A549 (cell line): ENCODE measurements at regions not wholly inside any gene's neighbourhood (a gene's known extent, or its start where the extent isn't known, plus 50 kb on each side); places are given as distances from the start of the nearest gene placed in this dataset.

Experiments
- ATAC-seq, 2 experiments: fragments of 200-7000 bp in 1 of 2; fragments of >200 bp in 1 of 2; cut with Nextera tagmentation in 1 of 2; cut with Tn5 transposase in 1 of 2; 3 replicates each; pipeline versions ENCODE4 v1.8.0 to v1.9.1; 2018 to 2020; ENCODE audit warnings: mild to moderate bottlenecking in 1 of 2, moderate library complexity in 1 of 2
- CTCF ChIA-PET: fragments of 300-600 bp; sonication (Branson Sonifier 250); formaldehyde crosslinking; extraction: SDS; loops from one replicate; lab custom pipeline; 2021; ENCODE audit warnings: antibody characterized with exemption, inconsistent platforms; lab: Yijun Ruan, JAX
- POLR2A ChIA-PET: fragments of 350-600 bp; formaldehyde crosslinking; extraction: SDS; loops from one replicate; lab custom pipeline; 2021; ENCODE audit warnings: antibody characterized with exemption, inconsistent platforms; lab: Yijun Ruan, JAX
- DNase-seq, 2 experiments: peaks; one replicate each; pipeline versions ENCODE4 v3.0.0 to v3.0.0-alpha.2; 2011 to 2016; ENCODE audit warnings: low read depth in 1 of 2, low spot score in 1 of 2
- FAIRE-seq: peaks from 2 replicates; lab custom pipeline; 2011; peaks lifted over from hg19 to GRCh38; lab: Jason Lieb, UNC
- H3K27ac ChIP-seq, 2 experiments: fragments of >200 bp; sonication (Bioruptor Twin); formaldehyde crosslinking; 3 replicates each; pipeline ENCODE4 v1.5.1; 2016 to 2017
- H3K4me1 ChIP-seq: fragments of >200 bp; sonication (Bioruptor Twin); formaldehyde crosslinking; 3 replicates; pipeline ENCODE4 v1.6.1; 2016
- H3K4me2 ChIP-seq: fragments of >200 bp; sonication (Bioruptor Twin); formaldehyde crosslinking; 3 replicates; pipeline ENCODE4 v1.6.1; 2016
- H3K4me3 ChIP-seq: fragments of >200 bp; sonication (Bioruptor Twin); formaldehyde crosslinking; 3 replicates; pipeline ENCODE4 v1.5.1; 2016
- H3K9me3 ChIP-seq: fragments of >200 bp; sonication (Bioruptor Twin); formaldehyde crosslinking; 3 replicates; pipeline ENCODE4 v1.6.1; 2016
- CBX2 ChIP-seq: fragments of 200-600 bp; sonication (generic); IDR thresholded peaks from 2 replicates; pipeline ENCODE4 v1.6.1; 2016; ENCODE audit warnings: low read depth, mild to moderate bottlenecking, borderline replicate concordance
- CBX8 ChIP-seq: fragments of 200-600 bp; sonication (generic); IDR thresholded peaks from 2 replicates; pipeline ENCODE4 v1.6.1; 2016
- CHD2 ChIP-seq: fragments of 150-350 bp; IDR thresholded peaks from 2 replicates; pipeline ENCODE4 v1.6.1; 2014; ENCODE audit warnings: low read length; ENCODE audit not compliant: partially characterized antibody
- EHF ChIP-seq: fragments of 250-450 bp; sonication (Bioruptor Pico); IDR thresholded peaks from 2 replicates; pipeline ENCODE4 v1.5.0; 2020; ENCODE audit warnings: mild to moderate bottlenecking
- EHMT2 ChIP-seq: fragments of 200-600 bp; sonication (generic); IDR thresholded peaks from 2 replicates; pipeline ENCODE4 v1.6.1; 2016; ENCODE audit warnings: antibody characterized with exemption, low read depth, mild to moderate bottlenecking, moderate library complexity
- FOSL2 ChIP-seq, 2 experiments: fragments of 450-650 bp in 1 of 2; fragments of >200 bp in 1 of 2; sonication (Bioruptor Twin) in 1 of 2; formaldehyde crosslinking; IDR thresholded peaks; 2 replicates each; pipeline versions ENCODE4 v1.5.0 to v1.6.1; 2016 to 2020; ENCODE audit warnings: mild to moderate bottlenecking in 1 of 2, moderate library complexity in 1 of 2
- FOXS1 ChIP-seq: fragments of 250-450 bp; sonication (Bioruptor Pico); IDR thresholded peaks from 2 replicates; pipeline ENCODE4 v1.5.0; 2020; ENCODE audit warnings: mild to moderate bottlenecking, moderate library complexity
- HOXB13 ChIP-seq: fragments of 250-450 bp; sonication (Bioruptor Pico); IDR thresholded peaks from 2 replicates; pipeline ENCODE4 v1.5.0; 2020; ENCODE audit warnings: low read depth, mild to moderate bottlenecking, moderate library complexity
- JUNB ChIP-seq: fragments of >200 bp; sonication (Bioruptor Twin); formaldehyde crosslinking; IDR thresholded peaks from 2 replicates; pipeline ENCODE4 v1.6.1; 2016
- MYC ChIP-seq: IDR thresholded peaks from 2 replicates; pipeline ENCODE4 v1.6.1; 2012; ENCODE audit warnings: mild to moderate bottlenecking, inconsistent platforms, low read length, improper control_type of control experiment, borderline replicate concordance
- NR3C1 ChIP-seq: fragments of >200 bp; sonication (Bioruptor Twin); formaldehyde crosslinking; IDR thresholded peaks from 3 replicates; pipeline ENCODE4 v1.6.1; 2017
- PBX3 ChIP-seq: IDR thresholded peaks from 2 replicates; pipeline ENCODE4 v1.6.1; 2012
- POLR2A ChIP-seq: IDR thresholded peaks from 2 replicates; pipeline ENCODE4 v1.6.1; 2012; ENCODE audit warnings: mild to moderate bottlenecking, low read length
- SMC3 ChIP-seq: fragments of >200 bp; sonication (Bioruptor Twin); formaldehyde crosslinking; IDR thresholded peaks from 3 replicates; pipeline ENCODE4 v1.6.1; 2018; ENCODE audit warnings: inconsistent platforms
- SREBF2 ChIP-seq: fragments of 450-650 bp; IDR thresholded peaks from 2 replicates; pipeline ENCODE4 v1.6.1; 2014; ENCODE audit warnings: mild to moderate bottlenecking, moderate library complexity
- TFCP2L1 ChIP-seq: fragments of 250-450 bp; sonication (Bioruptor Pico); IDR thresholded peaks from 2 replicates; pipeline ENCODE4 v1.5.0; 2021; ENCODE audit warnings: mild to moderate bottlenecking
- ZC3H11A ChIP-seq: fragments of 450-650 bp; IDR thresholded peaks from 2 replicates; pipeline ENCODE4 v1.6.1; 2014; ENCODE audit warnings: antibody characterized with exemption, mild to moderate bottlenecking
- ZFP36 ChIP-seq: fragments of 450-650 bp; IDR thresholded peaks from 2 replicates; pipeline ENCODE4 v1.6.1; 2014; ENCODE audit warnings: borderline replicate concordance; ENCODE audit not compliant: partially characterized antibody
- WGBS: methylation state at CpG from one replicate; pipeline ENCODE4 v1.1.6; 2017; ENCODE audit errors: missing lambda C conversion rate; 5-methylcytosine and 5-hydroxymethylcytosine counted together

- TF ChIP-seq PBX3 (no peak), CBX8 (no peak), HOXB13 (CRISPR knock-in tag) (no peak)
These were observed 111.4 kb upstream of the TOM1L1 start (continued) for GRCh38 chr17:54789101-54789880.

GRCh38 chr17:54793271-54793670, 107.4 kb upstream of the TOM1L1 start:
- POLR2A ChIA-PET, result no interaction called here
- 40% methylated on average over 3 of the region's 3 CpGs for WGBS
- TF ChIP-seq MYC (no peak), FOXS1 (no peak), JUNB (no peak), CHD2 (no peak)
- TF ChIP-seq, all 56 proteins: peak for 0
- CTCF ChIA-PET, result no interaction called here
- H3K27ac ChIP-seq, result no peak overlapping the region
- FAIRE-seq (no peak), ATAC-seq (no peak), DNase-seq (no peak)
- H3K4me1 ChIP-seq, result no peaks in the 10 kb centered on the region
- no peak overlapping the region for H3K4me3 ChIP-seq
- no peaks in the 10 kb centered on the region for H3K9me3 ChIP-seq
- no peak overlapping the region for H3K4me2 ChIP-seq

- TF ChIP-seq CHD2 (no peak), SREBF2 (no peak), POLR2A (no peak), NR3C1 (no peak), MYC (no peak), FOSL2 (IDR thresholded peaks at IDR 0.05) (no peak), FOSL2 (CRISPR knock-in tag; IDR thresholded peaks at IDR 0.05) (no peak)
- ATAC-seq (no peak), FAIRE-seq (no peak), DNase-seq (no peak)
- Histone ChIP-seq H3K9me3 (no peaks in the 10 kb centered on the region), H3K4me2 (no peak overlapping the region), H3K4me1 (no peaks in the 10 kb centered on the region), H3K27ac (no peak overlapping the region), H3K4me3 (no peak overlapping the region)
- CTCF ChIA-PET, result no interaction called here
- POLR2A ChIA-PET, result no interaction called here
These were observed 105.6 kb upstream of the TOM1L1 start for GRCh38 chr17:54795046-54795445.

DNA sequence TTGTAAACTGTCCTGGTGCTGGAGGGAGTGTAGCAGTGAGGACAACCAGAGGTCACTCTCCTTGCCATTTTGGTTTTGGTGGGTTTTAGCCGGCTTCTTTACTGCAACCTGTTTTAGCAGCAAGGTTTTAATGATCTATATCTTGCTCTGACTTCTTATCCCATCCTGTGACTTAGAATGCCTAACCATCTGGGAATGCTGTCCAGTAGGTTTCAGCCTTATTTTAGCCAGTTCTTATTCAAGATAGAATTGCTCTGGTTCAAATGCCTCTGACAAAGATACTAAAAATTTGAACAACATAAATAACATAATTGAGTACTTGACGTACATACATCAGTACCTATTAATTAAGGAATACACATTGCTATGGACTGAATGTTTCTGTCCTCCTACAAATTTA, 93.3 kb upstream of the TOM1L1 start:
- H3K4me1 ChIP-seq, result no peaks in the 10 kb centered on the region
- CTCF ChIA-PET, result no interaction called here
- no peaks in the 10 kb centered on the region for H3K9me3 ChIP-seq
- no peak for DNase-seq
- no peak overlapping the region for H3K4me2 ChIP-seq
- H3K27ac ChIP-seq, result no peak overlapping the region
- WGBS, result 30% methylated on average over 2 of the region's 2 CpGs
- no peak for ATAC-seq
- H3K4me3 ChIP-seq, result no peak overlapping the region
- FAIRE-seq, result no peak
- TF ChIP-seq ZFP36 (no peak), ZC3H11A (no peak), SMC3 (no peak), TFCP2L1 (CRISPR knock-in tag) (no peak), EHF (CRISPR knock-in tag) (no peak)
- POLR2A ChIA-PET, result no interaction called here

DNA sequence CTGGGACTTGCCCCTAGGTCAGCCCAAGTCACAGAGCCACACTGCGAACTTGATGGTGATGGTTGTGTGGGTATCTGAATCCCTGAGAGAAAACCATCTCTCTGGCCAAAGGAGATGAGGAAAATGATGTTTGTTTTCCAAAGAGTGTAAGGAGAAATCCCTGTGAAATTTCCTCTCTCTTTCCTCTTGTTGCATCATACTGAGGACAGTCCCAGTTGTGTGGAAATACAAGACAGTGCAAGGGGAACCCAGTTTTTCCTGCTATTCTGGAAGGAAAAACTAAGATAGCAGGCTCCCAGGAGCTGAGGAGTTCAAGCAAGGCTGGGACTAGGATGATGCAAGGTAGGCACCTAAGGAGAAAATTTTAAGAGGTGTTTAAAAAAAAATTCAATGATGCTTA, 86.8 kb upstream of the TOM1L1 start:
- FAIRE-seq, result no peak
- ChIA-PET CTCF (no interaction called here), POLR2A (no interaction called here)
- Histone ChIP-seq H3K9me3 (no peaks in the 10 kb centered on the region), H3K4me3 (no peak overlapping the region), H3K27ac (no peak overlapping the region), H3K4me2 (peak overlapping the region; percentile 13; the same call in 1 of the 3 replicates), H3K4me1 (peaks cover 3% of the 10 kb centered on the region; the same call in 1 of the 3 replicates)
- no peak for ATAC-seq
- DNase-seq, result no peak
- 34% methylated on average over 1 of the region's 1 CpG for WGBS
- TF ChIP-seq CBX2 (no peak), EHMT2 (no peak), HOXB13 (CRISPR knock-in tag) (no peak)
